Ascending aorta (tissue), 2 donors: ENCODE measurements at regions not wholly inside any gene's neighbourhood (a gene's known extent, or its start where the extent isn't known, plus 50 kb on each side); places are given as distances from the start of the nearest gene placed in this dataset.

ENCODE experiments used
- DNase-seq, 2 donors: peaks; one replicate each; pipeline ENCODE4 v3.0.0-alpha.2; 2019; ENCODE audit warnings: low spot score in 2 of 2
- H3K27ac ChIP-seq, 2 donors: fragments of 200-600 bp; sonication (generic); one replicate each; pipeline ENCODE4 v1.5.1; 2016 to 2017; ENCODE audit warnings: mild to moderate bottlenecking in 1 of 2
- H3K27me3 ChIP-seq: fragments of 200-600 bp; sonication (generic); one replicate; pipeline ENCODE4 v1.5.1; 2017
- H3K36me3 ChIP-seq, 2 donors: fragments of 200-600 bp; sonication (generic); one replicate each; pipeline ENCODE4 v1.5.1; 2016
- H3K4me1 ChIP-seq, 2 donors: fragments of 200-600 bp; sonication (generic); one replicate each; pipeline ENCODE4 v1.5.1; 2016 to 2017; ENCODE audit warnings: mild to moderate bottlenecking in 1 of 2
- H3K4me3 ChIP-seq, 2 donors: fragments of 200-600 bp; sonication (generic); one replicate each; pipeline ENCODE4 v1.5.1; 2016 to 2017; ENCODE audit warnings: mild to moderate bottlenecking in 1 of 2
- H3K9me3 ChIP-seq, 2 donors: fragments of 200-600 bp; sonication (generic); one replicate each; pipeline ENCODE4 v1.5.1; 2016
- CTCF ChIP-seq, 3 experiments: fragments of 200-600 bp in 2 of 3; fragments of 450-650 bp in 1 of 3; sonication (generic) in 2 of 3; IDR thresholded peaks; one replicate each; pipeline ENCODE4 v1.5.1; 2016 to 2019; ENCODE audit warnings: antibody characterized with exemption in 3 of 3, mild to moderate bottlenecking in 1 of 3, moderate library complexity in 1 of 3
- intact Hi-C: fragments of 100-400 bp; cut with DNase I; formaldehyde crosslinking; loops from one replicate; pipeline ENCODE4 v1.15.1; 2023

- no peak overlapping the region for H3K4me3 ChIP-seq
- no peak for DNase-seq
- H3K27ac ChIP-seq: no peak overlapping the region
- TF ChIP-seq CTCF (IDR thresholded peaks at IDR 0.05): no peak
- H3K9me3 ChIP-seq: no peaks in the 10 kb centered on the region
- intact Hi-C loops: loop anchor here (5.0 kb wide), 1 partner anchor 46 kb away; no protein-coding TSS in a partner anchor
- H3K36me3 ChIP-seq: no peaks in the 10 kb centered on the region
- H3K27me3 ChIP-seq: no peaks in the 10 kb centered on the region
- peaks cover 3 to 10% of the 10 kb centered on the region in 2 donors for H3K4me1 ChIP-seq
Observed at GRCh38 chr10:3496138-3496537, 288.9 kb downstream of the KLF6 start.

- no peaks in the 10 kb centered on the region for H3K36me3 ChIP-seq
- H3K27ac ChIP-seq: peak overlapping the region; percentile 72 to 85
- no peaks in the 10 kb centered on the region for H3K9me3 ChIP-seq
- H3K27me3 ChIP-seq: no peaks in the 10 kb centered on the region
- no peak for DNase-seq
- H3K4me1 ChIP-seq: peaks cover 3 to 7% of the 10 kb centered on the region in 2 donors
- intact Hi-C loops: loop anchor here (5.0 kb wide), 1 partner anchor 47 kb away; no protein-coding TSS in a partner anchor
- no peak for TF ChIP-seq CTCF (IDR thresholded peaks at IDR 0.05)
- H3K4me3 ChIP-seq: peak overlapping the region in 1 of 2 donors; percentile 39
Observed at GRCh38 chr10:3495281-3495680, 289.7 kb downstream of the KLF6 start.

GRCh38 chr10:3494838-3495230 is 290.2 kb downstream of the KLF6 start:
- Histone ChIP-seq H3K27ac (peak overlapping the region; percentile 72 to 85), H3K27me3 (no peaks in the 10 kb centered on the region), H3K9me3 (no peaks in the 10 kb centered on the region), H3K4me3 (peak overlapping the region in 1 of 2 donors; percentile 39), H3K36me3 (no peaks in the 10 kb centered on the region), H3K4me1 (peaks cover 3 to 7% of the 10 kb centered on the region in 2 donors)
- no peak for DNase-seq
- TF ChIP-seq CTCF (IDR thresholded peaks at IDR 0.05): no peak
- intact Hi-C loops: loop anchor here (5.0 kb wide), 2 partner anchors 32 to 47 kb away; no protein-coding TSS in a partner anchor

- Histone ChIP-seq H3K9me3 (no peaks in the 10 kb centered on the region), H3K36me3 (no peaks in the 10 kb centered on the region), H3K4me3 (peak overlapping the region in 1 of 2 donors; percentile 39), H3K27me3 (no peaks in the 10 kb centered on the region), H3K4me1 (peaks cover 3 to 4% of the 10 kb centered on the region in 2 donors), H3K27ac (peak overlapping the region; percentile 72 to 85)
- intact Hi-C loops: loop anchor here (5.0 kb wide), 1 partner anchor 33 kb away; no protein-coding TSS in a partner anchor
- DNase-seq: no peak
- TF ChIP-seq CTCF (IDR thresholded peaks at IDR 0.05): no peak
Observed at GRCh38 chr10:3494131-3494837, 290.7 kb downstream of the KLF6 start.

GRCh38 chr10:3493621-3494020 is 291.4 kb downstream of the KLF6 start:
- Histone ChIP-seq H3K36me3 (no peaks in the 10 kb centered on the region), H3K27me3 (no peaks in the 10 kb centered on the region), H3K4me1 (peaks cover 0 to 3% of the 10 kb centered on the region in 2 donors), H3K27ac (peak overlapping the region; percentile 39 to 85), H3K4me3 (no peak overlapping the region), H3K9me3 (no peaks in the 10 kb centered on the region)
- DNase-seq: no peak
- intact Hi-C loops: loop anchor here (5.0 kb wide), 1 partner anchor 34 kb away; no protein-coding TSS in a partner anchor
- TF ChIP-seq CTCF (IDR thresholded peaks at IDR 0.05): no peak
